T-helper 2 cell (primary cell): ENCODE measurements at regions not wholly inside any gene's neighbourhood (a gene's known extent, or its start where the extent isn't known, plus 50 kb on each side); places are given as distances from the start of the nearest gene placed in this dataset.

ENCODE experiments used
- DNase-seq, 5 experiments: peaks; one replicate each; pipeline versions ENCODE4 v3.0.0 to v3.0.0-alpha.2; 2012 to 2022

DNA sequence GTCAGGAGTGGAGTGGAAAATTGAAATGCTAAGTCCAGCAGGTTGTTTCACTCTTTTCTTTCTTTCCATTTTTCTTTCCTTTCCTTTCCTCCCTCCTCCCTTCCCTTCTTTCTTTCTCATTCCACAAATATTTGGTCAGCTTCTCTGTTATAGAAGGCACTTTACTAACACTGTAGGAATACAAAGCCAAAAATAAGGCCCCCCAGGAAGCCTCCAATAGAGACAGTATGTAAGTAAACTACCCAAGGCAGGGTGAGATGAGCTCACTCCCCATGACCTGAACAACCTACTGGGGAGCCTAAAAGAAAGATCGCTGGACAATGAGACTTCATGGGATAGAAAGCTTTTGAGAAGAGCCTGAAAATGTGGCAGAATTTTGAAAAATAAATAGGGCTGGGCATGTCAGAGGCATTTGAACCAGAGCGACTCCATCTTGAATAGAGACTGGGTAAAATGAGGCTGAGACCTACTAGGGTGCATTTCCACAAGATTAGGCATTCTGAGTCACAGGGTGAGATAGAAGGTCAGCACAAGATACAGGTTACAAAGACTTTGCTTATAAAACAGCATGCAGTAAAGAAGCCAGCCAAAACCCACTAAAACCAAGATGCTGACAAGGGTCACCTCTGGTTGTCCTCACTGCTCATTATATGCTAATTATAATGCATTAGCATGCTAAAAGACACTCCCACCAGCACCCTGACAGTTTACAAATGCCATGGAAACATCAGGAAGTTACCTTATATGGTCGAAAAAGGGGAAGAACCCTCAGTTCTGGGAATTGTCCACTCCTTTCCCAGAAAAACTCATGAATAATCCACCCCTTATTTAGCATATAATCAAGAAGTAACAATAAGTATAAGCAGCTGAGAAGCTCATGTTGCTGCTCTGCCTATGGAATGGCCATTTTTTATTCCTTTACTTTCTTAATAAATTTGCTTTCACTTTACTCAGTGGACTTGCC lies 158.9 kb upstream of the EGFLAM start:
- no peak for DNase-seq

DNA sequence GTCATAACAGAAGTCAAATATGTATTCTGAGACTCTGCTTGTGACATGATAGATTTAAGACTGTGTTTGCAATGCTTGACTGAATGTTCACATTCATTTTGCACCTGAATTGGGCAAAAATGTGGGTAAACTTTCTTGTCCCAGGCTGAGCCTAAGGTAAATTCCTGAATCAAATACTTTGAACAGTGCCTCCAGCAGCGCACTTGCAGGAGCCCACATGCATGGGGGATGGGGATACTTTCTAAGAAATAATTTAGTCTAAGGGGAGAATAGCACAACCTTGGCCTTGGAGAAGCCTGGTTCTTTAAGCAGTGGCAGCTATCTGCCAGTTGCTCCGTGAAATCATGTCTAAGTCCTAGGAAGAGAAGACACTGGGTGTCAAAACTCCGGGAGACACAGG lies 163.5 kb upstream of the EGFLAM start:
- DNase-seq: no peak

DNA sequence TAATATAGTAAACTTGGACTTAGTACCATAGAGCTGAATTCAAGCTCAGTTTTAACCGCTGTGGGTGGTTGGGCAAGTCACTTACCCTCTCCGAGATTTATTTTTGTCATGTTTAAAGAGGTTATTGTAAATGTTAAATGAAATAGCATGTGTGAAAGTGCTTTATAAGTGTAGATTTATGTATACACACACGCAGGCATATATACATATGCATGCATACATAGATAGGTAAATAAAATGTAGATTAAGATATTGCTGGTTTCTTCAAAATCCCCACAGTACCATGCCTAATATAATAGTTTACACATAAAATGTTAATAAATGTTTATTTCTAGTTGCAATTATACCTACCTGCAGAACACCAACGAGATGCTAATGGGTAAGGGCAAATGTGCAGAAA lies 164.5 kb upstream of the EGFLAM start:
- DNase-seq: no peak

DNA sequence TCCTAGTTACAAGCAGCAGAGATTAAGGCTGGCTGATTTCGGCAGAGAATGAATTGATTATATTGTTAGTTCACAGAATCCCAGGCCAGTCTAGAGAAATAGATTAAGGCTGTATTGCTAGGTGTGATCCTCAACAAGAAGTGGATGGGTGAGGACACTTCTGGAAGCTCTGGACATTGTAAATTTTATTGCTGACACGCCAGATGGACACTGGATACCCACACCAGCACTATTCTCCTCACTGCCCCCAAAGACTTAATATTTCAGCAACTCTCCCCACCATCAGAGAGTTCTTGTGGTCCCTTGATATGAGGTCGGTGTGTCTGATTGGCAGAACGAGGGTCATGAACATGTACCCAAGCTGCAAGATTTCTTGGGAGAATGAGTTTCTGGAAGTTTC lies 171.6 kb upstream of the EGFLAM start:
- no peak for DNase-seq

DNA sequence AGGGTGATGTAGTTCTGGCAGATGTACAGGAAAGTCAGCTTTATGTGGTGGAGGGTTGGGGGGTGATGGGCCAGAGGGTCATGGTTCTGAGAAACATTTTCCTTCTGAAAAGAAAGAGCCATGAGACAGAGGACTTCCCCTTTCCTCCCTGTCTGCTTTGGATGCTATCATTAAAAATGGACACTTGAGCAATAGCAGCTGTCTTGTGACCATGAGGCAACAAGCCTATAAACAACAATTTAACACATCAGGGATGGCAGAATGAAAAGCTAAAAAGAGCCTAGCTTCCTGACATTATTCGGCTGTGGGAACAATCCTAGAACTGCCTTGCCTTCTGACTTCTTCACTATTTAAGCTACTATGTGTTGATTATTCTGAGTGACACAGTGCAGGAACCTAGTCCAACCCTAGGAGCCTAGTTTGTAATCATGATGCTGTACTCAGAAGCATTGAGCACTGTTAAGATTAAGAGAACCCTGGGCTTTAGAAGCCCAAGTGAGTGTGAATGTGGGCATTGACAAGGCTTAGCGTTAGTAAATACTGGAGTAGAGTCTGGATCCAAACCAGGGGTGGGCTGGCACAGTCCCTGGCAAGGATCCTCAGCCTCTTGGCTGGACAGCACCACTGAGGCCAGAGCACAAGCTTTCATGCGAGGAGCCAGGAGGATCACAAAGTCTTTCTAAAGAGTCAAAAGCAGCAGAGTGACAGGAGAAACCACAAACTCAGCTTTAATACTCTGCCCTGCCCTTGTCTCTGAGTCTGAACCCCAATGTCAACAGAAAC lies 178.5 kb upstream of the EGFLAM start:
- no peak for DNase-seq

DNA sequence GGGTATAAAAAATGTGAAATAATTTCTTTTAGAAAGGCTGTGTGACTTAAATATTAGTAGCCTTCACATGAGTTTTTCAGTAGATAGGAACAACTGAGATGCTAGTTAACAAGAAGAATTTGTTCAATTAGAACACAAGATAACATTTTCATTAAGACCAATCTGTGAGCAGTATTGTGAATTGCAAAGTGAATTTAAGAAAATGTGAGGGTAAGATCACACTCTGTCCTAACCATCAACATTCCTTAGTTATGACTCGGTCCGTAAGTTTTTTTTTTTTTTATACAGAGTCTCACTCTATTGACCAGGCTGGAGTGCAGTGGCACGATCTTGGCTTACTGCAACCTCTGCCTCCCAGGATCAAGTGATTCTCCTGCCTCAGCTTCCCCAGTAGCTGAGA lies 180.2 kb upstream of the EGFLAM start:
- no peak for DNase-seq

DNA sequence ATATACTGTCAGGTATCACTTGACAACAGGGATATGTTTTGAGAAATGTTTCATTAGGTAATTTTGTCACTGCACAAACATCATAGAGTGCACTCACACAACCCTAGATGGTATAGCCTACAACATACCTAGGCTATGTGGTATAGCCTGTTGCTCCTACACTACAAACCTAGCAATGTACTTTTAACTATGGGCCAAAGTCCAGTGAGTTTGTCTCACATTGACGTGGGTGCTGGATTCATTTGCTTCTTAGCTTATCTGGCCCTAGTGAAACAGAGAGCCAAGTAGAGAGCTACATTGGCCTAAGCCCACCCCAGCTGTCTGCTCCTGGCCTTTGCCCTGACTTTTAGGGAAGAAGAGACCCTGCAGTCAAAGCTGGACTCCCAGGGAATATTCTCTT lies 180.7 kb upstream of the EGFLAM start:
- no peak for DNase-seq

DNA sequence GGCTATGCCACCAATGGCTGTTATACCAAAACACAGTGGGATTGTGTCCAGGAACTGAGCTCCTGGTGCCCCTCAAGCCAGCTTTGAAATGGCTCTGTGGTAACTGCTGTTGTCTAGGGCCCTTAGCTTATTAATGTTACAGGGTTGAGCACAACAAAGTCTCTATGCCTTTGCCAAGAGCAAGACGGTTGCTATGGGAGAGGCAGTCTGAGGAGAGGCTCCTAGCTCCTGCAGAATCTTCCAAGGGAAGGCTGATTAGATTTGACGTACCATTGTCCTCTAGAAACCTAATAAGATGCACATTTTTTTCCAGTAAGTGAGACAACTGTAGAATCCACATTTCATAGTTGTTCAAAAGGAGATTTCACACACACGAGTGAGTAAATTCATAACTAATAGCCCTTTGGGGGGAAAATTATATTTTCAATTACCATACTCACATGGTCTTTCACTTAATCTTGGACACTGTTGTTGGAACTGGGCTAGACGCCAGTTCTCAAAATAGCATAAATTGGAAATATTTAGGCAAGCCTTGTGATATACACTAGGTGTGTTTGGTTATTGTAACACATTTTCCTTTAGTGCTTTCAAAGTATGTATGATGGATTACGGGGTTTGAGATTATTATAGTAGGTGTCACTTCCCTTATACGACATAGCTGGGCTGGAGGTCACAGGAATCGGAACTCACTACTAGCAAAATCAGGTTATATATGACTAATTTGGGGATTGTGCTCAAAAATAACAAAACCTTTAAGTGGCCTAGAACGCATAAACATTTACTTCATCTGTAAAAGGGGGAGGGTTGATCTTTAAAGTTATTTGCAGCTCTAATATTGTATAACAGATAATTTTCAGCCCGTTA lies 186.3 kb upstream of the EGFLAM start:
- no peak for DNase-seq

DNA sequence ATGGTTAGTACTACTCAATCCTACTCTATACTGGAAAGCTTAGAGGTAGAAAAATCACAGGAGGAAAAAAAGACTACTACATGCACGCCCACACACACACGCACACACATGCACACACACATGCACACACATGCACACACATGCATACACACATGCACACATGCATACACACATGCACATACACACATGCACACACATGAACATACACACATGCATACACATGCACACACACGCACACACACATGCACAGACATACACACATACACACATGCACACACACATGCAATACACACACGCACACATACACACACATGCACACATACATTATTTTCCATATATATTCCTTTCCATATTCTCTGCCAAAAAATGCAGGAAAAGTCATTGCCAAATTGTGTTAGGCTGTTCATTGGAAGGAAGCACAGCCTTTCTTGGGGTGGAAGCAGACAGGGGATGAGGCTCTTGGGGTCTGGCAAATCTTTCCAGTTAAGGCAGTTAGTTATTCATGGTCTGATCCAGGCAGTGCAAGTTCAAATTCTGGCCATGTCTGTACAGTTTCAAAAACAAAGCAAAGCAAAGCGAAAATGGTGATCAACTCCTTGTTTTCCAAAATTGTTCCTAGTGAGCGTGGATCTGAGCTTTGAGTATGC lies 187.9 kb upstream of the EGFLAM start:
- no peak for DNase-seq

DNA sequence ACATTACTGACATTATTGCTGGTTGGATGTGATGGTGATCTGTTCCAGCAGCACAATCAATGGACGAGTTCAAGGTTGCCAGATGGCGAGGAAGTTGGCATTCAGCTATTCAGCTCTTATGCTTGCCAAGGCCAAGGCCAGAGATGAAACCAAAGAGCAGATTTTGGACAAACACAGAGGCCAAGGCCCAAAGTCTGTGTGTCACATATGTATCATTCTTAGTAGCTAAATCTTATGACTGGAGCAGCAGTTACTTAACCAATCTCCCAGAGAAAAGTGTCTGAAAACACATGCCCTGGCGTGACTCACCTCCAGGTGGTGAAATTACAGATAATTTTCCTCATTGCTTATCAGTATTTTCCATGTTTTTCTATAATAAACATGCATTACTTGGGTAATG lies 189.0 kb upstream of the EGFLAM start:
- no peak for DNase-seq

DNA sequence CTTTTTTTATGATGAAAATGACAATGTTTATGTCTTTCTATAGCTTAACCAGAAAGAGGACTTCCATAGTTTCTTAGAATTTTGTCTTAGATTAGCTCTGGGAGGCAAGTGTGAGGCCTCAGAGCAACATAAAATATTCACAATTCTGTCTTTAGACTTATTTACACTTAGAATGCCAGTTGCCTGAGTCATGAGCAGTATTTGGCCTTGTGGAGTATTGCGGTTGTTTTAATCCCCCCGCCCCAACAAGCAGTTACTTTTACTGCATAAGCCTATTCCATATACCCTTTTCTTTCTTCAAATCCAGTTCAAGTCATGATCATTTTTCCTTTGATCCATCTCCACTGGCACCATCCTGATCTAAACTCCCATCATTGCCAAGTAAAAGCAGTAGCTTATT lies 198.0 kb upstream of the EGFLAM start:
- DNase-seq: no peak

DNA sequence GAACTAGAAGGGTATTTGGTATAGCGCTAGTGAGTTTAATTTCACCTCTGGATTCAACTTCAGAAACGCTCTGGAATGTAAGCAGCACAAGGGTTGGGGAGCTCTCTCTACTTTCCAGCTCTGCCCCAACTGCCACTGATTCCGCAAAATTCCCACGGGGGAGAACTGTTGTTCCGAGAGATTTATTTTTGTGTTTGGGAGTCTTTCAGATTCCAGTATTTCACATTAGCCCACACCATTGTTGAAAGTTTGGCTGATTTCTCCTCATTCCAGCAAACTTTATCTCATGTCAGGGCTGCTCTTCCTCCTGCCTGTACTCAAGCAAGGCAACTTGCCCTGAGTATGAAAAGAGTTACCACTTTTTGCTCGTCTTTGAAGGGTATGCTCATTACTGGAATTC lies 198.5 kb upstream of the EGFLAM start:
- DNase-seq: no peak

DNA sequence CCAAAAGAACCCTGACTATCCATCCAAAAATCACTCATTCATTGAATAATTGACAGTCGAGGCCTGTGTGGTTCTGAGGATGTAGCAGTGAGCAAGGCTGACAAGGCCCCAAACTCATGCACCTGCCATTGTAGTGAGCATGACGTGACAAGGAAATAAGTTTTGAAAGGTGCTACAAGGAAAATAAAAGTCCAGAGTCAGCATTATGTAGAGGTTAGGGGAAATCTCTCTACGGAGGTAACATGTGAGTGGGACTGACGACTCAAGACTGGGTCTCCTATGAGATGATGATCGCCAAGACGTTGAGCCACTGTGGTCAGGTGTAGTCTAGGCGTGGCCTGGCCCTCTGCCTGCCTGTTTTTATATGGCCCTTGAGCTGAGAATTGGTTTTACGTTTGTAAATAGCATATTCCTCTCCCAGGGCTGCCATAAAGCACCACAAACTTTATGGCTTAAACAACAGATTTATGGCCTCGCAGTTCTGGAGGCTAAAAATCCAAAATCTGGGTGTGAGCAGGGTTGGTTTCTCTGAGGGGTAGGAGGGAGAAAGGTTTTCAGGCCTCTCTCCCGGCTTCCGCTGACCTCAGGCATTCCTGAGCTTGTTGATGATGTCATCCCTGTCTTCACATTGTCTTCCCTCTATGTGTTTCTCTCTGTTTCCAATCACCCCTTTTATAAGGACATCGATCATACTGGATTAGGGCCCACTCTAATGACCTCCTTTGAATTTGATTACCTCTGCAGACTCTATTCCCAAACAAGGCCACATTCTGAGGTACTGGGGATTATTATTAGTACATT lies 206.4 kb upstream of the EGFLAM start:
- no peak for DNase-seq

DNA sequence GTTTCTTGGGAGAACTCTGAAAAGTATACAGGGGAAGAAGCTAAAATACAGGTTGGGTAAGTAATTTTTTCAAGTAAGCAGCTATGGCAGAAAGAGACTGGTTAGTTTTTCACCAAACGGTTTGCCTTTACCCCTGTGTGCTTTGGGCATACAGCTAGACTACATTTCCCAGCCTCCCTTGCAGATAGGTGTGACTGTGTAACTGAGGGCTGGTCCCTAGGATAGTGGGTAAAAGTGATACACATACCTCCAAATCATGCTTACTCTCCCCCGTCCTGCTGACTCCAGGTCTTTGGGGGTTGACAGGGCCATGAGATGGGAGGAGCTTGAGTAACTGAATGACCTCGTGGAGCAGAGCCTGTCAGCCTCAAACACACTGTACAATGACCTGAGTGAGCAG lies 208.6 kb upstream of the GDNF start:
- no peak for DNase-seq

DNA sequence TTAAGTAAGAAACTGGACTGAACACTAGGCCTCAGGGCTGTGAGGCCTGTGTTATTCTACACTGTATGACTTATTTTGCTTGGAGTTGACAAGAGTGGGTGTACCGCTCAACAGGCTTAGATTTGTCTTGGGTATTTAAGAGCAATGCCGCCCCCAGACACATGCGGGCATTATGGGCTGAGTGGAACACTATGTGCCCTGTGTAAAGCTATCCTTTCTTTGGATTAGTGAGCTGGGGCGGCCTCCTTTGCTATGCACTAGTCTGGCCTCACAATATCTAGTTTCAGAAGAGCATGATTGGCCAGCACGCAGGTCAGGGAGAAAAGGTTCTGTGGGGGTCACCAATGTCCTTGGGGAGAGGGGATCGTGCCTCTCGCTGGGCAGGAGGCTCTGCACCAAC lies 206.3 kb upstream of the GDNF start:
- no peak for DNase-seq

DNA sequence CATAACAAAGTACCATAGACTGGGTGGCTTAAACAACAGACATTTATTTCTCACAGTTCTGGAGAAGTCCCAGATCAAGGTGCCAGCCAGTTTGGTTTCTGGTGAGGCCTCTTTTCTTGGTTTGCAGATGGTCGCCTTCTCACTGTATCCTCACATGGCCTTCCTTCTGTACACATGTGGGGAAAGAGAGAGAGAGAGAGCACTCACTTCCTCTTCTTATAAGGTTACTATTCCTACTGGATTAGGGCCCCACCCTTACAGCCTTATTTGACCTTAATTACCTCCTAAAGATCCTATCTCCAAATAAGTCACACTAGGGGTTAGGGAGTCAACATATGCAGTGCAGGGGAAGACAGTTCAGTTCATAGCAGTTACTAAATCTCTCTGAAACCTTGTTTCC lies 205.6 kb upstream of the GDNF start:
- no peak for DNase-seq

DNA sequence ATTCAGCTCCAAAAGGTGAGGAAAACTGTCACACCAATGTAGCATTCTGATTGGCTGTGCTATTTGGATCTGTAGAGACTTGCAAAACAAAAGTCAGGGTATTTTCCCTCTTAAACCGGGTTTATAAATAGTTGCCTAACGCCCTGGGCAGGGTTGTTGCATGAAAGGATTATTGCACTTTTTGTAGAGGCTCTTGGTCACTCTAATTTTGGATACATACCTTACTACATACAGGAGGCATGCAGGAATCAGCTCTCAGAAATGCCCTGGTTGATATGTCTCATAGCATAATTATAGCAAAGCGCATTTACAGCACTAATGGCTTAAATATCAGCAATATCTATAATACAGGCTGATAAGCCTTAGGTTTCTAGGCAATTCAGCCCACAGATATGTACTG lies 200.0 kb upstream of the GDNF start:
- no peak for DNase-seq

DNA sequence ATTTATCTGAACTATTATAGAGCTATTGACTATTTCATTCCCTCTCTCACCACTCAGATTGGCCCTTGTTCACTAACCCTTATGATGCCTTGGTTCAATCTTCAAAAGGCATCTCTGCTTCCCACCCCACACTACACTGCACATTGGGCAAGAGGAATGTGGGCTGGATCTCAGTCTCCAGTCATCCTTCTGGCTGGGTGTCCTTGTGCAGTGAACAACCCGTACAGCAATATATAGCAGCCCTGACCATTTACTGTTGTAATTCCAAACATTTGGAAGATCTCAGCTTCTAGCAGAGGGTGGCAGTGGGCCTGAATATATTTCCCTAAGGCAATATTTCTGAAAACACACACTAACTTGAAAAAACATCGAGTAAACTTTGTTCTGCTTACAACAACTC lies 199.2 kb upstream of the GDNF start:
- no peak for DNase-seq

DNA sequence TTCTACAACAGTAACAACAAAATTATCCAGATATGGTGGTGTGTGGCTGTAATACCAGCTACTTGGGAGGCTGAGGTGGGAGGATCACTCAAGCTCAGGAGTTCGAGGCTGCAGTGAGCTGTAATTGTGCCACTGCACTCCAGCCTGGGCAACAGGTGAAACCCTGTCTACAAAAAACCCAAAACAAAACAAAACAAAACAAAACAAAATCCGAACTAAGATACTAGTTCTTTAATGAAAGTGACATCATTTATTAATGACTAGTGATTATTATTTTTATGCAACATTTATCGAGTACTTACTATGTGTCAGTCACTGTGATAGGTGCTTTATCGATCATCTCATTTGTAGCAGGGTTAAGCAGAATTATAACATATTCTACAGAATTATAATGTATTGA lies 196.9 kb upstream of the GDNF start:
- DNase-seq: no peak

DNA sequence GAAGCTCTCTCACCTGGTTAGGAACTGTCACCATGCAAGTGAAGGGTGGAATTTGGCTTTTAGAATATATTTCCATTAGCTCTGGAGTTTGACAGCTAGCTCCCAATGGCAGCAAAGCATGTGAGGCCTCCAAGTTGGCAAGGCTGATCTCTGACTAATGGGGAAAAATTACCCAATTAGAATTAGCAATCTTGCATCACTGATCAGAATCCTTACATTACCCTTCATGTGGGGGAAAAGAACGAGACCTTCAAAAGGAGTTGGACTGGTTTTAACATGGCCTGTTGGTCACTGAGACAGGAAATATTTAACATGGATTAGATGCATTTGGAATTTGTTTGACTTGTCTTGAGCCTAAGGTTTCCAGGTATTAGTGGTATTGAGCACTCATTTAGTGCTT lies 192.3 kb upstream of the GDNF start:
- no peak for DNase-seq

DNA sequence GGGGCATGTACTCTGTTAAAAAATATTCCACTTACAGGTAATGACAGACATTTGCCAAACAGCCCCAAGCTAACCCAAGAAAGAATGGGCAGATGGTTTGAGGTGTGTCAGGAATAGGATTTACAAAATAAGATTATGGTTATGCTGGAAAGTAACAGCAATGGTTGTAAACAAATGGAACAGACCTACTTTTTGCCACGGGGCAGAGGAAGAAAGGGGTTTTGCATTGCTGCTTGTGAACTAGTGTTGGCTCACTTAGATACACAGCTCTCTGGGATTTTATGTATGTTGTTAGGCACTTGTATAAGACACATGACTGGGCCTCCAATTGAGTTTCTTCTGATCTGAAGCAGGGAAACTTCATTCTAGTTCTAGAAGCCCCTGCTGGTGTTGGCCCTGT lies 191.5 kb upstream of the GDNF start:
- no peak for DNase-seq
